ENCODE measurements at regions not wholly inside any gene's neighbourhood (a gene's known extent, or its start where the extent isn't known, plus 50 kb on each side); places are given as distances from the start of the nearest gene placed in this dataset.
"Not testable (repeated sequence)": the region's sequence is repeated elsewhere in the genome, so short reads cannot be mapped to it uniquely, and the experiment has no call there.

GRCh38 chr14:48193893-48194292, 518.5 kb upstream of the MDGA2 start:
- ChIA-PET POLR2A (ENCODE audit: unreplicated experiment) (no interaction called here), CTCF (no interaction called here)
- no peak overlapping the region for H3K4me2 ChIP-seq
- no peaks in the 10 kb centered on the region for H3K79me2 ChIP-seq (ENCODE audit: low read depth)
- H3K9me3 ChIP-seq (ENCODE audit: insufficient read depth, low read depth) = no peaks in the 10 kb centered on the region
- no peaks in the 10 kb centered on the region for H3K9me2 ChIP-seq (ENCODE audit: insufficient read depth)
- H3K27ac ChIP-seq = no peak overlapping the region
- TF ChIP-seq CTCF (conservative IDR thresholded peaks at IDR 0.05) = no peak
- TF ChIP-seq EZH2 (IDR thresholded peaks at IDR 0.05; ENCODE audit: low read depth) = no peak
- H3K4me3 ChIP-seq = no peak overlapping the region
- H2AFZ ChIP-seq = no peak overlapping the region
- H3K36me3 ChIP-seq (ENCODE audit: low read depth) = no peaks in the 10 kb centered on the region
- no peak for DNase-seq
- H4K20me1 ChIP-seq (ENCODE audit: insufficient read depth) = no peaks in the 10 kb centered on the region
- H3F3A ChIP-seq (ENCODE audit: insufficient read depth, low read depth) = no peaks in the 10 kb centered on the region
- H3K27me3 ChIP-seq (ENCODE audit: insufficient read depth, low read depth) = no peaks in the 10 kb centered on the region
- H3K4me1 ChIP-seq (replicated peaks; ENCODE audit: insufficient read depth) = no peaks in the 10 kb centered on the region
- BruUV-seq (replicated peaks) = no TSS peak
- intact Hi-C loops (cut with micrococcal nuclease; ENCODE audit: unreplicated experiment) = no loop called here

- H3K79me2 ChIP-seq (ENCODE audit: low read depth); H4K20me1 ChIP-seq (ENCODE audit: insufficient read depth); POLR2A ChIA-PET (ENCODE audit: unreplicated experiment); H3K4me1 ChIP-seq (replicated peaks; ENCODE audit: insufficient read depth); H3F3A ChIP-seq (ENCODE audit: insufficient read depth, low read depth); intact Hi-C loops (cut with micrococcal nuclease; ENCODE audit: unreplicated experiment); H3K36me3 ChIP-seq (ENCODE audit: low read depth); H3K4me2 ChIP-seq; H2AFZ ChIP-seq; CTCF ChIA-PET; H3K27me3 ChIP-seq (ENCODE audit: insufficient read depth, low read depth); H3K4me3 ChIP-seq; H3K9me2 ChIP-seq (ENCODE audit: insufficient read depth); DNase-seq; H3K27ac ChIP-seq; H3K9me3 ChIP-seq (ENCODE audit: insufficient read depth, low read depth); BruUV-seq (replicated peaks): not testable (repeated sequence)
Measured at GRCh38 chr14:48149624-48150023, 474.2 kb upstream of the MDGA2 start.

DNA sequence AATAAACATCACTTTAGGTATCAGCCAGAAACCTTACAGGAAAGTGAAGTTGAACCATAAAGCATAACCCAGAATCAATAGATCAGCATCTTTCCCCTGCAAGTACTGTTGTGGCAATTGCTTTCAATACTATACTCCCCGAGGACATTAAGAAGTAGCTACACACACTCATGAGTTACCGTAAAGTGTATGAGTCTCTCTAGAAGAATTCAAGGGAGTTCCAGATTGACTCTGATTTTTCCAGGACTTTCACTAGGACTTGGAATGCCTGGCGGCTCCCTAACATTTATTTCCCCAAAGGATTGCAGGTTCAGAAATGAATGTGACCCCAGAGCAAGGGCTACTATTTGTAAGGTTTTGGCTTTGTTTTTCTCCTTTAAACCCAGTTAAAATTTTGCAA, 465.4 kb upstream of the MDGA2 start:
- Histone ChIP-seq H3K79me2 (ENCODE audit: low read depth) (no peaks in the 10 kb centered on the region), H3K27me3 (ENCODE audit: insufficient read depth, low read depth) (no peaks in the 10 kb centered on the region), H3F3A (ENCODE audit: insufficient read depth, low read depth) (no peaks in the 10 kb centered on the region), H3K9me2 (ENCODE audit: insufficient read depth) (no peaks in the 10 kb centered on the region), H4K20me1 (ENCODE audit: insufficient read depth) (no peaks in the 10 kb centered on the region), H3K4me1 (replicated peaks; ENCODE audit: insufficient read depth) (no peaks in the 10 kb centered on the region), H3K27ac (no peak overlapping the region), H3K9me3 (ENCODE audit: insufficient read depth, low read depth) (no peaks in the 10 kb centered on the region), H3K4me2 (no peak overlapping the region), H2AFZ (no peak overlapping the region), H3K4me3 (no peak overlapping the region), H3K36me3 (ENCODE audit: low read depth) (no peaks in the 10 kb centered on the region)
- TF ChIP-seq EZH2 (IDR thresholded peaks at IDR 0.05; ENCODE audit: low read depth) (no peak), CTCF (conservative IDR thresholded peaks at IDR 0.05) (no peak)
- intact Hi-C loops (cut with micrococcal nuclease; ENCODE audit: unreplicated experiment) = no loop called here
- CTCF ChIA-PET = no interaction called here
- no TSS peak for BruUV-seq (replicated peaks)
- DNase-seq = no peak
- POLR2A ChIA-PET (ENCODE audit: unreplicated experiment) = no interaction called here

DNA sequence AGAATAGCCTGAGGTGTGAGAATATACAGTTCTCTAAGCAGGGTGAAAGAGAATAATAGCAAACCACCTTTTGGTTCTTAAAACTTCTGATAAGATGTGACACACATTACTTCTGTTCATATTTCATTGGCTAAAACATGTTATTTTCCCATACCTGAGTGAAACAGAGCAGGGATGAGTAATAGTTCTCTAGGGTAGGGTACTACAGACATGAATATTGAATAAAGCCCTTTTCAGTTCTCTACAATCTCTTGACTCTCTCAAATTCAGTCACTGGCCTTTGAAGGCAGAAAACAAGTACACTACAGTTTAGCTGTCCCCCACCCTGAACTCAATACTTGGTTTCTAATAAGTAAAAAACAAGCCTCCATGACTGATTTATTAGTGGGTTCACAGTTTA, 454.1 kb upstream of the MDGA2 start:
- BruUV-seq (replicated peaks) = no TSS peak
- Histone ChIP-seq H3K4me3 (no peak overlapping the region), H3K4me2 (no peak overlapping the region), H3K36me3 (ENCODE audit: low read depth) (no peaks in the 10 kb centered on the region), H3K79me2 (ENCODE audit: low read depth) (no peaks in the 10 kb centered on the region), H3K27ac (no peak overlapping the region), H3K9me3 (ENCODE audit: insufficient read depth, low read depth) (no peaks in the 10 kb centered on the region), H4K20me1 (ENCODE audit: insufficient read depth) (no peaks in the 10 kb centered on the region), H3K27me3 (ENCODE audit: insufficient read depth, low read depth) (no peaks in the 10 kb centered on the region), H3K9me2 (ENCODE audit: insufficient read depth) (no peaks in the 10 kb centered on the region; the same call in 1 of the 2 replicates), H3F3A (ENCODE audit: insufficient read depth, low read depth) (no peaks in the 10 kb centered on the region), H3K4me1 (replicated peaks; ENCODE audit: insufficient read depth) (no peaks in the 10 kb centered on the region), H2AFZ (no peak overlapping the region)
- TF ChIP-seq CTCF (conservative IDR thresholded peaks at IDR 0.05) (no peak), EZH2 (IDR thresholded peaks at IDR 0.05; ENCODE audit: low read depth) (no peak)
- intact Hi-C loops (cut with micrococcal nuclease; ENCODE audit: unreplicated experiment) = no loop called here
- POLR2A ChIA-PET (ENCODE audit: unreplicated experiment) = no interaction called here
- CTCF ChIA-PET = no interaction called here
- no peak for DNase-seq

All from PC-9 (cell line).